ENCODE measurements at regions not wholly inside any gene's neighbourhood (a gene's known extent, or its start where the extent isn't known, plus 50 kb on each side); places are given as distances from the start of the nearest gene placed in this dataset.

DNA sequence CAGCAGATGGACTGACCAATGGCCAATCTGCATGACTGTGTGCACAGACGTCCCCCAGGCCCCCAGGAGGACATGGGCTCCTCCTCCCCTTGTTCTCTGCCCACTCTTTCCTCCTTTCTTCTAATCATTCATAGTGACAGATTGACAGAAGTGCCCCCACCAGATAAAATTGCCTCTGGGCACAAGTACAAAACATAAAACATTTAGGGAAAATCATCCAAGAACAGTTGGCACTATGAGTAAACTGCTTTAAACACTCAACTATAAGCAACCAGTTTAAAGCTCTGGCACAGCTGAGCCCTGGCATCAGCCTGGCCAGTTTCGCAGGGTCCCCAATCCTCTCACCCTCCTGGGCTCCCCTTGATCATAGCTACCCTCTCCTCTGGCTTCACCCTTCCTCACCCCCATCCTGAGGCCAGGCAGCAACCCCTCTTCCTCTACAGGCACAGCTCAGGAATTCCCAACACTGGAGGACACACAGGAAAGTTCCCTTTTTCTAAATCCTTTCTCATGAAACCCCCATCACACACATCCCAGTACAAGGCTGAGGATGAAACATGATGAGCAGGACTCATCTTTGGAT is 232.9 kb downstream of the BUD13 start:
- no peaks in the 10 kb centered on the region for H3K9me3 ChIP-seq (ENCODE audit: control insufficient read depth in 2 of 3, insufficient read depth in 1 of 3, low read length in 3 of 3)
- H3K36me3 ChIP-seq (ENCODE audit: control insufficient read depth in 2 of 3, insufficient read depth in 3 of 3, low read length in 3 of 3) = no peaks in the 10 kb centered on the region
- DNase-seq = no peak
- H3K27me3 ChIP-seq (ENCODE audit: control insufficient read depth, insufficient read depth, low read length) = no peaks in the 10 kb centered on the region
- intact Hi-C loops (cut with DNase I) = no loop called here
- FAIRE-seq = no peak
- no peak overlapping the region for H3K27ac ChIP-seq (ENCODE audit: low read depth in 2 of 2, low read length in 2 of 2)
- H3K4me1 ChIP-seq (ENCODE audit: control insufficient read depth in 2 of 3, insufficient read depth in 2 of 3, low read depth in 1 of 3, low read length in 3 of 3) = no peaks in the 10 kb centered on the region
- no peak overlapping the region for H3K9ac ChIP-seq (ENCODE audit: low read length in 3 of 3)
- TF ChIP-seq CTCF (IDR thresholded peaks at IDR 0.05; ENCODE audit: borderline replicate concordance, extremely low read depth, insufficient read depth) = no peak
- no peak overlapping the region for H3K4me3 ChIP-seq (ENCODE audit: low read length in 3 of 3)

DNA sequence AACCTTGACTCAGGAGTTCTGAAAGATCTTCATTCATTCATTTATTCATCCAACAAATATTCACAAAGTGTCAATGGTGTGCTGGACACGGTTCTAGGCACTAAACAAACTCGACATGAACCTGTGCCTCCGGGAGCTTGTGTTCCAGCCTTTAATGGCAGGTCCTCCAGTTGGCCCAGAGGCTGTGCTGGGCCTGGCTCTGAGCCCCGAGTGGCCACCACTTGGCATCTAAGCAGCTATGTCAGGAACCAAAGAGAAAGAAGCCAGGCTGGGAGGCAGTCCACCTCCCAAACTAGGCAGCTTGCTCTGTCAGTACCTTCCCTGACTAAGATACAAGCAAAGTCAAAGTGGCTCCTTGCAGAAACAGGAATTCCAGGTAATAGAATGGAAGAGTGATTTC is 233.6 kb downstream of the BUD13 start:
- Histone ChIP-seq H3K4me1 (ENCODE audit: control insufficient read depth in 2 of 3, insufficient read depth in 2 of 3, low read depth in 1 of 3, low read length in 3 of 3) (no peaks in the 10 kb centered on the region), H3K36me3 (ENCODE audit: control insufficient read depth in 2 of 3, insufficient read depth in 3 of 3, low read length in 3 of 3) (no peaks in the 10 kb centered on the region), H3K27me3 (ENCODE audit: control insufficient read depth, insufficient read depth, low read length) (no peaks in the 10 kb centered on the region), H3K4me3 (ENCODE audit: low read length in 3 of 3) (no peak overlapping the region), H3K9ac (ENCODE audit: low read length in 3 of 3) (no peak overlapping the region), H3K27ac (ENCODE audit: low read depth in 2 of 2, low read length in 2 of 2) (no peak overlapping the region), H3K9me3 (ENCODE audit: control insufficient read depth in 2 of 3, insufficient read depth in 1 of 3, low read length in 3 of 3) (no peaks in the 10 kb centered on the region)
- intact Hi-C loops (cut with DNase I) = no loop called here
- DNase-seq (no peak), FAIRE-seq (no peak)
- TF ChIP-seq CTCF (IDR thresholded peaks at IDR 0.05; ENCODE audit: borderline replicate concordance, extremely low read depth, insufficient read depth) = no peak

GRCh38 chr11:116538677-116539076 is 234.1 kb downstream of the BUD13 start:
- no peak for TF ChIP-seq CTCF (IDR thresholded peaks at IDR 0.05; ENCODE audit: borderline replicate concordance, extremely low read depth, insufficient read depth)
- no peaks in the 10 kb centered on the region for H3K4me1 ChIP-seq (ENCODE audit: control insufficient read depth in 2 of 3, insufficient read depth in 2 of 3, low read depth in 1 of 3, low read length in 3 of 3)
- FAIRE-seq (no peak), DNase-seq (no peak)
- no peaks in the 10 kb centered on the region for H3K36me3 ChIP-seq (ENCODE audit: control insufficient read depth in 2 of 3, insufficient read depth in 3 of 3, low read length in 3 of 3)
- no peaks in the 10 kb centered on the region for H3K9me3 ChIP-seq (ENCODE audit: control insufficient read depth in 2 of 3, insufficient read depth in 1 of 3, low read length in 3 of 3)
- H3K9ac ChIP-seq (ENCODE audit: low read length in 3 of 3) = no peak overlapping the region
- H3K4me3 ChIP-seq (ENCODE audit: low read length in 3 of 3) = no peak overlapping the region
- intact Hi-C loops (cut with DNase I) = no loop called here
- H3K27ac ChIP-seq (ENCODE audit: low read depth in 2 of 2, low read length in 2 of 2) = no peak overlapping the region
- H3K27me3 ChIP-seq (ENCODE audit: control insufficient read depth, insufficient read depth, low read length) = no peaks in the 10 kb centered on the region

- no peak for TF ChIP-seq CTCF (IDR thresholded peaks at IDR 0.05; ENCODE audit: borderline replicate concordance, extremely low read depth, insufficient read depth)
- Histone ChIP-seq H3K36me3 (ENCODE audit: control insufficient read depth in 2 of 3, insufficient read depth in 3 of 3, low read length in 3 of 3) (no peaks in the 10 kb centered on the region), H3K9ac (ENCODE audit: low read length in 3 of 3) (no peak overlapping the region), H3K4me3 (ENCODE audit: low read length in 3 of 3) (no peak overlapping the region), H3K27ac (ENCODE audit: low read depth in 2 of 2, low read length in 2 of 2) (no peak overlapping the region), H3K4me1 (ENCODE audit: control insufficient read depth in 2 of 3, insufficient read depth in 2 of 3, low read depth in 1 of 3, low read length in 3 of 3) (no peaks in the 10 kb centered on the region), H3K9me3 (ENCODE audit: control insufficient read depth in 2 of 3, insufficient read depth in 1 of 3, low read length in 3 of 3) (no peaks in the 10 kb centered on the region), H3K27me3 (ENCODE audit: control insufficient read depth, insufficient read depth, low read length) (no peaks in the 10 kb centered on the region)
- FAIRE-seq = no peak
- DNase-seq = no peak
- intact Hi-C loops (cut with DNase I) = no loop called here
Measured at GRCh38 chr11:116537709-116538108, 235.1 kb downstream of the BUD13 start.
